ENCODE measurements at regions not wholly inside any gene's neighbourhood (a gene's known extent, or its start where the extent isn't known, plus 50 kb on each side); places are given as distances from the start of the nearest gene placed in this dataset.

DNA sequence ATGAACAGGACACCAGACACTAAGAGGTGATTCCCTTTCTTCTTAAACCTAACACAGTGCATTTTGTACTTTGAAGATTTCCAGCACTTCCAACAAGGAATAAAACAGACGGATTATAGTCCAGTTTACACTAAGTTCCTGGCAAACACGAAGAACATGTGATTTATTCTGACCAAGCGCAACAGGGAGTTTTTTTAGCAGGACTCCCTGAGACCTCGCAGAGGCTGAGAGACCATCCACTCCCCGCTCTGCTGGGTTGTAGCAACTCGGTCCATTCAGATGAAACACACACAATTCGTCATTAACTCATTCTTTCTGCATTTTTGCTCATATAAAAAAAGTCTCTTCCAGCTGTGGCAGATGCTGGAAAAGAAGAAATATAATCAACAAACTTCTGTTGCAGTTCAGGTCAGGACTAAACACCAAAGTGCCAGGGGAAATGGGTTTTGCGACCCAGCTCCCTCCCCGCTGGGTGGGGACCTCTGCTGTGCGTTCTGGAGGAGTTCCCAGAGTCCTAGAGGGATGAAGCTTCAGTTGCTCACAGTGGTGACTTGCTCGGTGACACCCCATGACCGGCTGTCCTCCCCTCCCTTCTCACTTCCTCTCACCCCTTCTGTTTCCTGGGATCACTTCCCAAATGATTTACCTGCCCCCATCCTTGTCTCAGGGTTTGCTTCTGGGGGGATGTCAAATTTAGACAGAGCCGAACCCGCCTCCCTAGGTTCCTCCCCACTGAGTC is 52.5 kb downstream of the KCNF1 start:
- no peak for DNase-seq (ENCODE audit: low read depth)
- TF ChIP-seq, protein P1, sequence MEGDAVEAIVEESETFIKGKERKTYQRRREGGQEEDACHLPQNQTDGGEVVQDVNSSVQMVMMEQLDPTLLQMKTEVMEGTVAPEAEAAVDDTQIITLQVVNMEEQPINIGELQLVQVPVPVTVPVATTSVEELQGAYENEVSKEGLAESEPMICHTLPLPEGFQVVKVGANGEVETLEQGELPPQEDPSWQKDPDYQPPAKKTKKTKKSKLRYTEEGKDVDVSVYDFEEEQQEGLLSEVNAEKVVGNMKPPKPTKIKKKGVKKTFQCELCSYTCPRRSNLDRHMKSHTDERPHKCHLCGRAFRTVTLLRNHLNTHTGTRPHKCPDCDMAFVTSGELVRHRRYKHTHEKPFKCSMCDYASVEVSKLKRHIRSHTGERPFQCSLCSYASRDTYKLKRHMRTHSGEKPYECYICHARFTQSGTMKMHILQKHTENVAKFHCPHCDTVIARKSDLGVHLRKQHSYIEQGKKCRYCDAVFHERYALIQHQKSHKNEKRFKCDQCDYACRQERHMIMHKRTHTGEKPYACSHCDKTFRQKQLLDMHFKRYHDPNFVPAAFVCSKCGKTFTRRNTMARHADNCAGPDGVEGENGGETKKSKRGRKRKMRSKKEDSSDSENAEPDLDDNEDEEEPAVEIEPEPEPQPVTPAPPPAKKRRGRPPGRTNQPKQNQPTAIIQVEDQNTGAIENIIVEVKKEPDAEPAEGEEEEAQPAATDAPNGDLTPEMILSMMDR (IDR thresholded peaks at IDR 0.05; ENCODE audit: insufficient read depth, low read depth, low read length, missing control alignments) = no peak
- H3K4me3 ChIP-seq (ENCODE audit: low read length) = no peak overlapping the region

DNA sequence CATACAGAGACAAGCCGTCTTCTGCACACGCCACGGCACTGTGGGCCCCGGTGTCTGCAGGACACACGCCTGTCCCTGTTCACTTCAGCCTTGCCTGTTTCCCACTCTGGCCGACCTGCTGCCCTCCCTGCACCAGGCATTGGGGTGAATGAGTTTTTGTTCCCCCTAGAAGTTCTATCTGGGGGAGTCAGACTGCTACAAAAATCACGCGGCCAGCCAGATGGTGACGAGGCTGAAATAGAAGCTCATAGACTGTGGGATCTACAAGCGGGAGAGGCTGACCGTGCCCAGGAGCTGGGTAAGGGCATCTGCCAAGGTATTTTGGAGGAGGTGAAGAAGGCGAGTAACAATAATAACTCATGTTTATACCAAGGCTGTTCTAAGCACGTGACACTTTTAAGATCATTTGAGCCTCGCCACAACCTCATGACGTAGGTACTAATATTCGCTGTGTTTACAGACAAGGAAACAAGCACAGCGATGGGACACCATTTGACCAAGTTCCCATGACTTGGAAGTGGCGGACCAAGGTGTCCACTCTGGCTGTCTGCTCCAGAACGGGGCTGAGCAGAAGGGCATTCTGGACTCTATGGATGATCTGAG is 53.6 kb downstream of the KCNF1 start:
- TF ChIP-seq, protein P1 (IDR thresholded peaks at IDR 0.05; ENCODE audit: insufficient read depth, low read depth, low read length, missing control alignments) = no peak

DNA sequence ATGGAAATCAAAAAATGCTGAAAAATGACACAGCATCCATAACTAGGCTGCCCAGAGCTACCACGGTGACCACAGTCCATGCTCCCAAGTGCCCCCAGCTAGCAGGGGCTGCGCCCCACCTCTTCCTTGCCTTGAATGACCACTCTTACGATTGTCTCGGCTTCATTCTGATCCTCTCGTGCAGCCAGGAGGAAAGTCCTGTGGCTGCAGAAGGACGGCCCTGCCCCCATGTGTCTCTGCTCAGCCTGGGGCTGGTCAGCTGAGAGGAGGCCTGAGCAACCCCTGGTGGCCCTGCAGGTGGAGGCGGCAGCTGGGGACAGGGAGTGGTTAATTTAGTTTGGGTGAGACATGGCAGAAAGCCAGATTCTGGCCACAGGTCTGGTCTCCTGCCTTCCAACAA is 54.3 kb downstream of the KCNF1 start:
- no peak overlapping the region for H3K4me3 ChIP-seq (ENCODE audit: low read length)
- TF ChIP-seq, protein P1 (IDR thresholded peaks at IDR 0.05; ENCODE audit: insufficient read depth, low read depth, low read length, missing control alignments) = no peak
- no peak for DNase-seq (ENCODE audit: low read depth)

More for the DNA sequence above, 53.6 kb downstream of the KCNF1 start:
- no peak overlapping the region for H3K4me3 ChIP-seq (ENCODE audit: low read length)
- DNase-seq (ENCODE audit: low read depth) = no peak

DNA sequence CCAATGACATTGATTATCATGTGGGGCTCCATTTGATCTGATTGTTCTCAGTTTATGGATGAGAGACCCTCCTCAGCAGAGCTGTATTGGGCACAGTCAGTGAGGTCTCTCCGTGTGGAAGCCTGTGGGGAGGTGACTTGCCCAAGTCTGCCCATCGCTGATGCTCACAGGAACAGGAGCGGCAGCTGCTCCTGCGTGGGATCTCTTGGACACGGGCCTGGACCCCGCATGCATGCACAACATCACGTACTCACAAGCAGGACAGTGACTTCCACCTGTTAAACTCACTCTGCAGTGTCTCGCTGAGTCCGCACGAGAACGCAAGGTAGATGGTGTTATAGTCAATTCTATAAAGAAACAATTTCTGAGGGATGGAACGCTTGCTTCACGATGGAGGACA is 55.0 kb downstream of the KCNF1 start:
- no peak for DNase-seq (ENCODE audit: low read depth)
- TF ChIP-seq, protein P1 (IDR thresholded peaks at IDR 0.05; ENCODE audit: insufficient read depth, low read depth, low read length, missing control alignments) = no peak
- H3K4me3 ChIP-seq (ENCODE audit: low read length) = no peak overlapping the region

DNA sequence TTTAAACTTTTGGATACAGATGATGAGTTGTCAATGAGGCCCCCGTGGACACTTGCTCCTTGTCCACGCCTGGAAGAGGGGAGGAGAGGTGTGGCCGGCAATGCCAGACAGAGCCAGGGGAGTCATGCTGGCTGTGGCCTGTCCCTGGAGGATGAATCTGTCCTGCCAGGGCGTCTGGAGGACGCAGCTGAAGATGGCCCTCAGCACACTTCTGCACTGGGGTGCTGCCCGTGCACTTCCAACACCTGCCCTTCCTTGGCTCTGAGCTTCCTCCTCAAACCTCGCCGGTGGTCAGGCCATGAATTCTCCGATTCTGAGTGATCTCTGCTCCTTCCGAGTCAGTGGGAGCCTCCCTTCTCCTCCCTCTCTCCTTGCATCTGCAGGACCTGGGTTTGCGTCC is 56.4 kb downstream of the KCNF1 start:
- TF ChIP-seq, protein P1 (IDR thresholded peaks at IDR 0.05; ENCODE audit: insufficient read depth, low read depth, low read length, missing control alignments) = no peak
- H3K4me3 ChIP-seq (ENCODE audit: low read length) = no peak overlapping the region
- DNase-seq (ENCODE audit: low read depth) = no peak

DNA sequence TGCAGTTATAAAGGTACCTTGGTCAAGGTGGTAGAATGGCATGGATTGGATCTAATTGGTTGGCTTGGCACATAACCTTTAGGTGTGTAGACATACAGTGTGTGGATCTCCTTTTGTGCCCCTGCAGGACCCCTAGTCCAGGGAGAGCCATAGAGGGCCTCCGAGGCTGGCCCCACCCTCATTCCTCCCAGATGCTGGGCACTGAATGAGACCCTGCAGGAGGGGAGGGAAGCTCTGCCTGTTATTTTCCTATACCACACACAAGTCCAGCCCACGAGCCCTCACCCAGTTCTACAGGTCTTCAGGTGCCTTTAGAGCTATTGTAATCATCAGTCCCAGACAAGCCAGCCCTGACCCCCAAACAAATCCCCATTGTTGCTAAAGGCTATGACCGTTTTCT is 58.9 kb downstream of the KCNF1 start:
- no peak overlapping the region for H3K4me3 ChIP-seq (ENCODE audit: low read length)
- TF ChIP-seq, protein P1 (IDR thresholded peaks at IDR 0.05; ENCODE audit: insufficient read depth, low read depth, low read length, missing control alignments) = no peak
- DNase-seq (ENCODE audit: low read depth) = no peak

All from epithelial cell of esophagus (primary cell).